ENCODE measurements at regions not wholly inside any gene's neighbourhood (a gene's known extent, or its start where the extent isn't known, plus 50 kb on each side); places are given as distances from the start of the nearest gene placed in this dataset.

DNA sequence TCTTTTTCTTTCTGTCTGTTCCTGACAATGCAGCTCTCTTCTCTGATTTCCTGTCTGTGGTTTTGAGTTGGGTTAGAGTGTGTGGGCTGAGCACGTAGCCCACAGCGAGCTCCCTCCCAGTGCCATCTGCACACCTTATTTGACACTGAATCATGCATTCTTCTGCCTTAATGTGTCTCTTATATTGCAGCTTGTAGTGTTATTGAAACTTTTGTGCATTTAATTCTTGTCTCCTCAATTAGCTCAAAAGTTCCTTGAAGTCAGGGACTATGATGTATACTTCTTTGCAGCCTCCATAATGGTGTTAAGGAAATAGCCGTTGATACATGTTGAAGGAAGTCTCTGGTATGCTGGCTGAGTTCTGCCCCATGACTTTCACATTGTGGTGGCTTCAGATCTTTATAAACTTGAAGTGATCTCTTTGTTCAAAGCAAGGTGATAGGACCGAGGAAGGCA, 576.2 kb upstream of the CLINT1 start:
- DNase-seq = no peak

- no peak for DNase-seq
These were observed 575.8 kb upstream of the CLINT1 start for GRCh38 chr5:158434749-158435148.

DNA sequence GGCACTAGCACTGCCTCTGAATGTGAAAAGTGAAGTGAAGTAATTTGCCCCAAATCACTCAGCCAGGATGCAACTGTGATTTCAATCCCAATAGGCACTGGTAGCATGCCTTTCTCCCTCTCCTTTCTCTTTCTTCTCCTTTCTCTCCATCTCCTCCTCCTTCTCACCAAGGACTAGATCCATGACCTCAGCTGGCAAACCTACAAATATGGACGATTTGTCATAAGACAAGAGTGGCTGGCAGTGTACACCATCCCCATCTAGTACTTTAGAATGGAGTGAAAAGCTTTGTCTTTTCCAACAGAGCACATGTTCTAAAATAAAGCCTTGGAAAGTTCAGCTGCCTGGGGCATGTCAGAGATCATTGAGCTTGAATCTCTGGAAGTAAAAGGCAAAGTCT, 574.7 kb upstream of the CLINT1 start:
- DNase-seq = no peak

GRCh38 chr5:158431369-158432029, 572.6 kb upstream of the CLINT1 start:
- no peak for DNase-seq

- DNase-seq = no peak
These were observed 571.8 kb upstream of the CLINT1 start for GRCh38 chr5:158430798-158431167.

GRCh38 chr5:158430166-158430797, 571.3 kb upstream of the CLINT1 start:
- no peak for DNase-seq

DNA sequence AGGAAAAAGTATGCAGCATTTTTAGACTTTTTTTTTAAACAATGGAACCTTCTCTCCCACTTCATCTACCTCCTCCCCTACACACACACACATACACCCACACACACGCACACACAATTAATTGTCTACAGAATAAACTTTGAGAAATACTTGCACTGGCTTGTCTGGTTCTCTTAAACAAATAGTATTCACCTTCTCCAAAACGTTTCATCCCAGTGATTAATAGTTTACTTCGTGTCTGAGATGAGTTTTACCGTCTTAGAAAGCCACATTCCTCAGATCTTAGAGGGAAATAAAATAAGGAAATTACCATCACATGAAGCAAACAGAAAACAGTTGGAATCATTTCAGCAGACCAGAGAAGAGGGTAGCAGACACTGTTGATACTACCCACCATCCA, 570.6 kb upstream of the CLINT1 start:
- DNase-seq = no peak

GRCh38 chr5:158423623-158424200, 564.8 kb upstream of the CLINT1 start:
- DNase-seq = no peak

DNA sequence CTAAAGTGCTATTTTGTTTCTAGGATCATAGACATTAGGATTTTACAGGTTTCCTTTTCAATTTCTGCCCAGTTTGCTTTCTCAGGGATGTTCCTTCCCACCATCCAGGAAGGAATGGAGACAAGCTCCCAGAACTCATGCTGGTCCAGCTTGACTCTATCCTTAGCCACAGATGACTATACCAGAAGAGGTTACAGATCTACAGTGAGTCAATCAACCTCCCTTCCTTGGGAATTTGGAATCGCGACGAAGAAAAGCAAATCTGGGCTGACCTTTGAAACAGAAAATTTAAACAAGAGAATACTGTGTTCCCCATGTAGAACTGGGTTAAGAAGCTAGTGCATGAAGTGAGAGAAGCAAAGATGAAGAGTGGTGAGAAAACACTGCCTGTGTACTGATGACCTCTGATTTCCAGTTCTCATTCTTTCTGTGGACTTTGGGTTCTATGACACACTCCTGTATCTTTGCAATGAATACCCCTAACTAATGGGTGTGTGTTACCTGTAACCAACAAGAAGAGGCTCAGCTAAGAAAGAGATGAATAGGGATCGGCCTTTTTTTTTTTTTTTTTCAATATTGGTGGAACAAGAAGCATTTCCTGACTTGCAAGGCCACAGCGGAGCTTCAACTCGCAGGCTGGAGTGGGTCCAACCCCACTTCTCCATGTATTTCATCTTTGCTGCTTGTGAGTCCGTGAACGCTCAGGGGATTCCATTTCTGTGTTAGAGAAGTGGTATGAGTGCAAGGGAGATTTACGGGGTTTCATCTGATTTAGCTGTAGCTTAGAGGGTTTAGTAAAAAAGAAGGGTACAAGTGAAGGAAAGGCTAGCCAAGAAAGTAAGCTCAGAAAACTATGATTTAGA, 563.9 kb upstream of the CLINT1 start:
- no peak for DNase-seq

DNA sequence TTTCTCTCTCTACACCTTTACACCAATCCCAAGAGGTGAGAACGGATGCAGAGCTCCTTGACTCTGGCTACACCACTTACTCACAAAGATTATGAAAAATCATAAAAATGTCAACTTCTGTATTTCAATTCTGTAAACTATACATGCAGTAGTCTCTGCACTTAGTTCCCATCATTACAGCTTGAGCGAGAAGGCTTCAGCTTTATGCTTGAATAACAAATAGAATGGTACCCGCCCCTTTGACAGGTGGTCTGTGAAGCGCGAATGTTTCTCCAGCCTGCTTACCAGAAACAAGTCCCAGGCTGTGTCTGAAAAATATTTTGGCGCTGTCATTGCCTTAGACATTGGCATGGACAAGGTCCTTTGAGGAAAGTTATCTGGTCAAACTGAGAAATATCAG, 562.4 kb upstream of the CLINT1 start:
- no peak for DNase-seq

- no peak for DNase-seq
These were observed 560.2 kb upstream of the CLINT1 start for GRCh38 chr5:158419186-158419585.

GRCh38 chr5:158414780-158415179, 555.8 kb upstream of the CLINT1 start:
- no peak for DNase-seq

GRCh38 chr5:158414333-158414762, 555.4 kb upstream of the CLINT1 start:
- no peak for DNase-seq

- DNase-seq = no peak
These were observed 554.3 kb upstream of the CLINT1 start for GRCh38 chr5:158413122-158413680.

GRCh38 chr5:158410976-158411375, 552.0 kb upstream of the CLINT1 start:
- no peak for DNase-seq

DNA sequence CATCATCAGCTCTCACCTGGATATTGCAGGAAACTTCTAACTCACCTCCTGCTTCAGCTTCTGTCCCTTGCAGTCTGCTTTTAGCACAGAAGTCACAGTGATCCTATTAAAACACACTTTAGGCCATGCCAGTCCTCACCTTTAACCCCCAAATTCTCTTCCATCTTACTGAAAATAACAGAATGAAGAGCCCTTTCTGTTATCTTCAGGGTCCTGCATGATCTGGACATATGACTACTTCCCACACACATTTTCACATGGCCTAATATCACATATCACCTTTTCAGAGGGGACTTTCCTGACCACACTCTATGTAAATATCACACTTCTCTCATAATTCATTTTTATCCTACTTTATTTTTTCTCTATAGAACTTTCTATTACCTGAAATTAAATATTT, 550.6 kb upstream of the CLINT1 start:
- no peak for DNase-seq

DNA sequence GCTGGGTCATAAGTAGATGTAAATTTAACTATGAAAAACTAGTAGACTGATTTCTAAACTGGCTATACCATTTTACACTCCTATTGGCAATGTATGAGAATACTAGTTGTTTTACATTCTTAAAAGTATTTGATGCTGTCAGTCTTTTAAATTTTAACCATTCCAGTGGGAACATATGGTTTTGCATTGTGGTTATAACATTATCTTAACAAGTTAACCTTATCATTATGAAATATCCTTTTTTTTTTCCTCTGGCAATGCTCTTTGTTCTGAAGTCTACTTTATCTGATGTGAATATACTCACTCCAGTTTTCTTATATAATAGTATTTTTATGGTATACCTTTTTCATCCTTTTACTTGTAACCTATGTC, 548.9 kb upstream of the CLINT1 start:
- no peak for DNase-seq

DNA sequence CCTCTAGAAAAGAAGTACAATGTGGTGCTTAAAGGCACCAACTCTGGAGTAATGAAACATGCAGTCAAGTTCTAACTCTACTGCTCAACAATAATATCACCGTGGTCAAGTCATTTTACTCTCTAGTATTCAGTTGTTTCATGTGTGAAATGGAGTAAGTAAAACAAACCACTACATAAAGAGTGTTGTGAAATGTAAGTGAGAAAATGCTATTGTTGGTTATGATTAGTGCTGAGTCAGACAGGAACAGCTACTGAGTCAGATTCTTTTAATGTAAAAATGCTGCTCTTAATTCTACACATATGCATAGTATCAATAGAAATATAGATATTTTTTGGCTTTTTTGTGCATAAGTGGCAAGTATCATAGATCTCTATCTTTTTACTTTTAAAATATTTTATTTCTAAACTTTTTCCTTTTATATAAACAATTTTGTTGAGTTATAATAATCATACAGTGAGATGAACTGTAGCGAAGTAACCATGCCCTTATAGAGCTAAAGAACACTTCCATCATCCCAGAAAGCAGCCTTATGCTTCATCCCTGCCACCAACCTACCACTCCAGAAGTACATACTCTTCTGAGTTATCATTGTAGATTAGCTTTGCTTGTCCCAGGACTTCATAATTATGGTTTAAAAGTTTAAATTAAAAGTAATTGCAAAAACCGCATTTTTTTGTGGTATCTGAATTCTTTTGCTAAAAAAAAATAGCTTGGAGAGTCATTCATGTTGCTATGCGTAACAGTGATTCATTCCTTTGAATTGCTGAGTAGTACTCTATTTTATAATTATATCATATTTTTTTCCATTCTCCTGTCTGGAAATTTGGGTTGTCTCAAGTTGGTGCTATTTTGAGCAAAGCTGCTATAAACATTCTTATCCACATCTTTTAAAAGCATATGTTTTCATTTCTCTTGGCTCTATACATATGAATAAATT, 548.2 kb upstream of the CLINT1 start:
- no peak for DNase-seq

- DNase-seq = no peak
These were observed 539.6 kb upstream of the CLINT1 start for GRCh38 chr5:158398360-158399201.

DNA sequence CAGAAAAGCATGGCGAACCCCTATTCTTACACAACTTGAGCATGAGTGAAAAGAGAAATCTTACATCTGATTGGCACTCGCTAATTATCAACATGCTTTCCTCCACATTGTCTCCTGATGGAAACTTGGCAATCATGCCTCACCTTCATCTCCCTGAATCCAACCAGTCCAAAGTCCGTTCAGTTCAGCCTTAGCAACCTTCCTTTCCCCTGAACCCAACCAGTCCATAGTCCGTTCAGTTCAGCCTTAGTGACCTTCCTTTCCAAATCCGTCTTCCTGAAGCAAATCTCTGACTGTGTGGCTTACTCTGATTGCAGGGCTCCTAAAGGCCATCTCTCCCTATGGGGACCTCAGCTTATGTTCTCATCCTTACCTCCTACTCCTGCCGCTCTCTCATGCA, 538.3 kb upstream of the CLINT1 start:
- DNase-seq = no peak

- DNase-seq = no peak
These were observed 535.2 kb upstream of the CLINT1 start for GRCh38 chr5:158394102-158394501.

Measured in activated naive CD4-positive, alpha-beta T cell (primary cell).